ENCODE measurements at regions not wholly inside any gene's neighbourhood (a gene's known extent, or its start where the extent isn't known, plus 50 kb on each side); places are given as distances from the start of the nearest gene placed in this dataset.

DNA sequence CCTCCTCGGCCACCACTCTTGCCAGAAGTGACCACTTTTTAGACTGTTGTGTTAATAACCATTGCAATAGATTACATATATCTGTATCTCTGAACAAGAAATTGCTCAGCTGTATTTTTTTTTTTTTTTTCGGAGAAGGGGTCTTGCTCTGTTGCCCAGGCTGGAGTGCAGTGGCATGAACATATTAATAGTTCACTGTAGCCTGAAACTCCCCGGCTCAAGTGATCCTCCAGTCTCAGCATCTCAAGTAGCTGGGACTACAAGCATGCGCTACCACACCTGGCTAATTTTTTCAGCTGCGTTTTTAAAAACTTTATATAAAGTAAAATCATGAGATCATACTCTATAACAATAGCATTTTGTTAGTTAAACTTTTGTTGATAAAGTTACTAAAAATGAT, 609.0 kb downstream of the ZNF385D start:
- TF ChIP-seq CTCF (conservative IDR thresholded peaks at IDR 0.05; ENCODE audit: low read depth, low read length) = no peak
- no peak for TF ChIP-seq FOS (IDR thresholded peaks at IDR 0.05; ENCODE audit: low read depth, low read length)
